Heart left ventricle (tissue), 13 donors: ENCODE measurements at regions not wholly inside any gene's neighbourhood (a gene's known extent, or its start where the extent isn't known, plus 50 kb on each side); places are given as distances from the start of the nearest gene placed in this dataset.

ENCODE experiments used
- CTCF ChIP-seq, 12 donors: fragments of 200-600 bp; sonication (generic) in 4 of 12; IDR thresholded peaks; one replicate each; pipeline versions ENCODE4 v1.5.0 to v1.8.0; 2018 to 2022; ENCODE audit warnings: antibody characterized with exemption in 12 of 12, mild to moderate bottlenecking in 5 of 12
- POLR2A ChIP-seq, 2 donors: fragments of 450-650 bp; IDR thresholded peaks; one replicate each; pipeline ENCODE4 v1.6.1; 2017; ENCODE audit warnings: antibody characterized with exemption in 2 of 2, mild to moderate bottlenecking in 2 of 2, moderate library complexity in 2 of 2
- donor health status: ischemic (EF 13 %, LVEDD 7.1; RV severe dilation, severe dysfunction).
- donor health status: DM: no; HTN: yes; CAD: no.
- donor health status: DM: no; HTN: no; CAD: no.
- donor health status: ischemic (EF 25% LVEDD 6.9; RV normal size, moderate dysfunction).
- donor health status: ischemic (EF 25% LVEDD 5.7; RV mildly dilated, moderate dysfunction).
- donor health status: ischemic (EF 35%, LVEDD 5.7; RV mildly dilated, moderate dysfunction).
- donor health status: nonischemic (EF 11% LVEDD 7.7; RV severe dilation, severe dysfunction).
- donor health status: DM: yes; HTN: yes; CAD: no.
- donor health status: PGD.
- donor health status: ischemic (EF 29% LVEDD 5.4; RV normal size, mild dysfunction).
- donor health status: nonischemic (EF 23%, LVEDD 6.1; RV moderate dilation, normal function).

GRCh38 chr3:139122221-139122581, 77.5 kb upstream of the PRR23C start:
- TF ChIP-seq CTCF (IDR thresholded peaks at IDR 0.05), result no peak
- TF ChIP-seq POLR2A (IDR thresholded peaks at IDR 0.05), result no peak
